ENCODE measurements at regions not wholly inside any gene's neighbourhood (a gene's known extent, or its start where the extent isn't known, plus 50 kb on each side); places are given as distances from the start of the nearest gene placed in this dataset.

DNA sequence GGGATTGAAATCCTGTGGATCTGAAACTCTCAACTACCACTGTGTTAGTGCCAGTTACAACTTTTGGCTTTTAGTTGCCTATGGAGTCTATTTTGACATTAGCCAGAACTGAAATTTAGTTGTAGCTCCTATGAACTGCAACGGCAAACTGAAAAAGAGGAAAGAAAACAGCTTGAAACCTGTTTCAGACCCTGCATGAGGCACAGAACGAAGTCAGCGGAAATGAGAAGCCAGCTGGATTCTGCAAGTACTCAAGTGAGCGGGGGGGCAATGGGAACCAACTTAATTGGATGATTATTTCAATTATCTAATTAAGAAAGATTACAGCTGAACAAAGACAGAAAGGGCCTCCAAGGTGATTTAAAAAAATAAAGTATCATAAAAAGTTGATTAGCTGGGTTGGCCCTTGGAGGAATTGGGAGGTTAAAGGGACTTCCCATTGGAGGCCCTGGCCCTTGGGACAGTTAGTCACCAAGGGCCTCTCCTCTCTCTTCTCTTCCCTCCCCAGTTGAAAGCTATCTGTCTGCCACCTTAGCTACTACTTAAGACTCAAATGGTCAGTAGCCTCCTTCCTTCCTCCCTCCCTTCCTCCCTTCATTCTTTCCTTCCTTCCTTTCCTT is 352.1 kb downstream of the SHQ1 start:
- intact Hi-C loops (cut with micrococcal nuclease) = no loop called here

DNA sequence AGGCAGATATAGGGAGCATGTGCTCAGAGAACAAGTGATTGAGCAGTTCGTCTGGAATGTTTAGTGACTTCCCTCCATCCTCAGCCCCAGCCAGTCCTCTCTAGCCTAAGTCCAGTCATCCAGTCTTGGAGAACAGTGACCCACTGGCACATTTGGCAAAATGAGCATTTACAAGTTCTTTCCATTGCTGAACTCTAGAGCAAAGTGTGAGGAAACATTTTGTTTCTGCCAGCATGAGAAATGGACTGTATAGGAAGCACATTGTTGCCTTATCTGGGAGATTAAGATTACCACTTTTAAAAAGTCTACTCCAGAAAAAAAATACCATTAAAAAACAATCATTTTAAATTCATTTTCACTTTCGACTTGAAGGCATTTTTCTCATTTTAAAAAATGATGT is 353.6 kb downstream of the SHQ1 start:
- intact Hi-C loops (cut with micrococcal nuclease) = no loop called here

DNA sequence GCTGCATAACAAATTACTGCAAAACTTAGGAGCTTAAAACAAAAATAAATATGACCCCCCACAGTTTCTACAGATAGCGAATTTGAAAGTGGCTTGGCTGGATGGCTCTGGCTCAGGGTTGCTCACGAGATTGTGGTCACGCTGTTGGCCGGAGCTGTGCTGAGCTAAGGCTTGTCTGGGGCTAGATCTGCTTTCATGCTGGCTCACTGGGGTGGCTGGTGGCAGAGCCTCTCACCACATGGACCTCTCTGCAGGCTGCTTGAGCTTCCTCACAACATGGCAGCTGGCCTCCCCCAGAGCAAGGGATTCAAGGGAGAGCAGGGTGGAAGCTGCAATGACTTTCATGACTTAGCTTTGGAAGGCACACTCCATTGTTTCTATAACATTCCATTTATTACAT is 354.1 kb downstream of the SHQ1 start:
- intact Hi-C loops (cut with micrococcal nuclease) = no loop called here

DNA sequence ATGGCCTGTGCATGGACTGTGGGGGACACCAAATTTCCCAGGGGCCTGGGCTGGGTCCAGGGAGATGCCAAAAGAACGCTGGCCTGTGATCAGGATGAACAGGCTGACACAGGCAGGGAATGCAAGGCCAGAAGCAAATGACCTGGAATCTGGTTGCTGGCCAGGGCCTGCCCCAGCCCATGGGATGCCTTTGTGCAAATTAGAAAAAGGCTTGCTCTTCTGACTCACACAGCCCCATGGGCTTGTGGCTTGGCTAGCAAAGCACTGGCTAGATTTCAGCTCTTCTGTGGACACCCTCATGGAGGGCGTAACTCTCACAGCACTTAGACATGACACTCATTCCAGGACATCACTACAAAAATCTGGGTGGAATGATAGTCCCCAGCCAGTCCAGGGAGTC is 356.0 kb downstream of the SHQ1 start:
- intact Hi-C loops (cut with micrococcal nuclease) = no loop called here

DNA sequence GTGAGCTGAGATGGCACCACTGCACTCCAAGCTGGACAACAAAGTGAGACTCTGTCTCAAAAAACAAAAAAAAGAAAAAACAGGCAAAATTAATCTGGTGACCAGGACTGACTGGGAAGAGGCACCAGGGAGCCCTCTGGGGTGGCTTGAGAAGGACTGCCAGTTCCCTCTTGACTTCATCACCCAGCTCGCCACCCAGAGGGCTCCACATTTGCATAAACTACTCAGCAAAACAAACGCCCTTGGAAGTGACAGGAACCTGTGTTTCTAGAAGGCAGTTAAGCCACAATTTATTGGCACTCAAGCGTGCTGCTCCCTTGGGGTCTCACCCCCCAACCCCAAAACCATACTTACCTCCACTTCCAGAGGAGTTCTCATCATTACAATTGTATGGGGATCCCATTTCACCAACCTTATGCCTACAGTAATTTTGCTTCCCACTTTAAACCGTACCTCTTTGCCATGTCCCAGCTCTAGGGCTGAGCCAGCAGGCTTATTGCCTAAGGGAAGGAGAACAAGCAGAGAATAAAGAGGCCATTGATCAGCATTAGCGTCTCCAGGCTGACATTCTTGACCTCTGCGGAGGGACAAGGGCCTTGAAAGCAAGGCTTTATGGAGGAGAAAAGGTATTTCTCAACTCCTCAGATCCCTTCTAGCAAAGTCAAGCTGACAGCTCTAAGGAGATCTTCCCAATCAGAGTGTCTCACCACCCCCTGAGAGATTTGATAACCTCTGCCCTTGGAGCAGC is 357.4 kb downstream of the SHQ1 start:
- intact Hi-C loops (cut with micrococcal nuclease) = no loop called here

DNA sequence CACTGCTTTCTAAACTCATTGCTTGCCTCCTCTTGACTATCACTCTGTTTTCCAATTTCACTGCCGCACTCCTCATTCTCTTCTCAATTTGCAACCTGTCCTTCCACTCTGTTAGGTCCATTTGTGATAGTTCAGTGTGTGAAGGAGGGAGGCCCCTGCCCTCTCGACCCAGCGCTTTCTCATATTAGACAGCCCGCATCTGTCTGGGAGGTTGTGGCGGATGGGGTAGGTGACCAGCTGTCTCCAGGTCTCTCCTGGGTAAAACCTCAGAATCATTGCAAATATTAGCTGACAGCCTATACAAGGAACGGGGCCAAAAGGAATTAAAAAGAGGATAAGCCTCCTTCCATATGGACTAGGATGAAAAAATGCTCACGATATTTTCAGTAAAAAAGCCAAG is 358.3 kb downstream of the SHQ1 start:
- intact Hi-C loops (cut with micrococcal nuclease) = no loop called here

DNA sequence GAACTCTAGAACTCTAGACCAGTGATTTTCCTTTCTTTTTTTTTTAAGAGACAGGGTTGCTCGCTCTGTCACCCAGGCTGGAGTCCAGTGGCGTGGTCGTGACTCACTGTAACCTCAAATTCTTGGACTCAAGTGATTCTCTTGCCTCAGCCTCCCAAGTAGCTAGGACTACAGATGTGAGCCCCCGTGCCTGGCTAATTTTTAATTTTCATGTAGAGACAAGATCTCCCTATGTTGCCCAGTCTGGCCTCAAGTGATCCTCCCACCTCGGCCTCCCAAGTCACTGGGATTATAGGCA is 359.6 kb downstream of the SHQ1 start:
- intact Hi-C loops (cut with micrococcal nuclease) = no loop called here

DNA sequence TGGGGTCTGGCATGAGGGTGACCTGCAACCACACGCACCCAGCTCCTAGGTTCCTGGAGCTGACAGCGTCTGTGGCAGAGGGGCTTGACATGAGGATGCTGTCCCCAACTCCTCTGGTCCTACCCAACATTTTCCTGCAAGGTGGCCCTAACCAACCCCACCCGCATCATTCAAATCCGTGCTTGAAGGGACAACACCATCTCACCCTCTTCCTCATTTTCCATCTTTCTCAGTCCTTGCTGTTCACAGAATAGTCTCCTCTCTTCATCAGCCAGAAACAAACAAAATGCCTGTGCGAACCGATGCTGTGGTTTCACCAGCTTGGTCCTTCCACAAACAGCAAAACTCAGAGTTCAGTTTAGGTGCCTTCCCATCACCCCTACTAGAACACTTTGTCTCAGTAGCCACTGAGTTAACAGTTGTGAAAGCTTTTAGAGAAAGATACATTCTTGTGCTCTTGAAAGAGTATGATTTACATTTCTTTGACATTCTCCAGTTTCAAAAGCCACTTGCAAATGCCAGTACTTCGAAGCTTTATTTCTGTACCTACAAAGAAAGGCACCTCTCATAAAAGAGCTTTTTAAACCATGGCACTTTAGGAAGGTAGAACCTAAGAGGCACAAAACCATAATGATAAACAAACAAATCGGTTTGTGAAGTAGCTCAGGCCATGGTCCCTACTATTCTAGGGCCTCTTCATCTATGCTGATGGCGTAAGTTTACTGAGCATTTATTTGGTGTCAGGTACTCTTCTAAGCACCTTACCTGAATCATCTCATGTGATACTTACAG is 360.1 kb downstream of the SHQ1 start:
- intact Hi-C loops (cut with micrococcal nuclease) = no loop called here

DNA sequence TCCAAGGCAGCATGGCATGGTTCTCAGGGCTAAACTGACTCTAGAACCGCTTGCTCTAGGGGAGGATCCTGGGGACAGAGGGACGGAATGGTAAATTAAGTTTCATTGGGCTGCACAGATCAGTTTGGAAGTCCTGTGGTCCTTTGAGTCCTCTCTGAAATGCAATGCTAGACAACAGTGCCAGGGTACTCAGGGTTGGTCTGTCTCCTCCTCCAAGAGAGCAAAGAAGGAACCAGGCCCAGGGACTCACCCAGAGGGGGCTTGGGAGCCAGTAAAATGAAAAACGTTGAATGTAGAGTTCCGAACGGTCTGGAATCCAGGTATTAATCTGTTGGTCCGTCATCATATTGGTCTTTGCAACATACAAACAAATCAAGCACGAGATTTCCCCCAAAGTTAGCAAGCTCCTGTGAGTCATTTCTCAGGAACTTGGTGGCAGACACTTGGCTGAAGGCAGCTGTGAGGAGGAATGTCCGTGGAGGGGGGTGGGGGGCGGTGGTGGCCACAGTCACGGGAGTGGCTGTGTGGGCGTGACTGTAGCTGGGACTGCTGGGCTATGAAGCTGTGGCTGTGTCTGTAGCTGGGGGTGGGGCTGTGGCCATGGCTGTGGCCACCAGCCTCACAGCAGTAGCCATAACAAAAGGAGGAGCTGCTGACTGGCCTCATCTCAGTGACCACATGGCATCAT is 361.0 kb downstream of the SHQ1 start:
- intact Hi-C loops (cut with micrococcal nuclease) = no loop called here

DNA sequence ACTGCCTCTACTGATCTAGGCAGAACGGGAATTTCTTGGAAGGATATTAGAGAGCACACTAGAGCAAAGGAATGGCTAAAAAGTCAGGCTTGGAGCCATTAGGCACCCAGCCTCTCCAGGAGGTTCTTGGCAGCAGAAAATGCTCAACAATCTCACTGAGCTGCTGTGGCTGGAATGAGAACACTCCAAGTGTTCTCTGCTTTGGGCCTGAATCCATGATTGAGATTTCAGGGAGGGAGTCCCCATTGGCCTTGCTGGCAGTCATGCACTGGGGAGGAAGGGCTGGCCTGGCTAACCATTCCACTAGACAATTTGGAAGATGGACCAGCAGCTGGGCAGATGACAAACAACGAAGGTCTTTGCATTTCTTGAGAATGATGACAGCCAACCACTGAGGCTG is 362.6 kb downstream of the SHQ1 start:
- intact Hi-C loops (cut with micrococcal nuclease) = no loop called here

DNA sequence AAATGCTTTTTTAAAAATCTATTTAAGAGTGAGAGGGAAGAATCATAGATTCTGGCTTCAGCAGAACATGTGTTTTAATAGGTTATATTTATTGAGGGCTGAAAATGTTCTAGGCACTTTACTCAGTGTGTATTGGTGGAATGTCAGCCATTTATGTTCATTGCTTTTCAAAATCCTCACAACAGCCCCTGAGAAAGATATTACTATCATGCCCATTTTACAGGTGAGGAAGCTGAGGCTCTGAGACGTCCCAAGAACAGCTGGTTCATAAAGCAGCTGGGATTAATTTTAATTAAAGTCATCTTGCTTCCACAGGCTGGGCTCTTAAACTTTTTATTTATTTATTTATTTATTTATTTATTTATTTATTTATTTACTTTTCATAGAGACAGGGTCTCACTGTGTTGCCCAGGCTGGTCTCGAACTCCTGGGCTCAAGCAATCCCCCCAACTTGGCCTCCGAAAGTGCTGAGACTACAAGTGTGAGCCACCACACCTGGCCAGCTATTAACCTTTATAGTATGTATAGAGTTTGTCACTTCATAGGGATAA is 364.6 kb downstream of the SHQ1 start:
- intact Hi-C loops (cut with micrococcal nuclease) = loop anchor here (1.0 to 5.0 kb wide), 4 partner anchors 8 to 339 kb away; partner anchors contain the start of gene RYBP

DNA sequence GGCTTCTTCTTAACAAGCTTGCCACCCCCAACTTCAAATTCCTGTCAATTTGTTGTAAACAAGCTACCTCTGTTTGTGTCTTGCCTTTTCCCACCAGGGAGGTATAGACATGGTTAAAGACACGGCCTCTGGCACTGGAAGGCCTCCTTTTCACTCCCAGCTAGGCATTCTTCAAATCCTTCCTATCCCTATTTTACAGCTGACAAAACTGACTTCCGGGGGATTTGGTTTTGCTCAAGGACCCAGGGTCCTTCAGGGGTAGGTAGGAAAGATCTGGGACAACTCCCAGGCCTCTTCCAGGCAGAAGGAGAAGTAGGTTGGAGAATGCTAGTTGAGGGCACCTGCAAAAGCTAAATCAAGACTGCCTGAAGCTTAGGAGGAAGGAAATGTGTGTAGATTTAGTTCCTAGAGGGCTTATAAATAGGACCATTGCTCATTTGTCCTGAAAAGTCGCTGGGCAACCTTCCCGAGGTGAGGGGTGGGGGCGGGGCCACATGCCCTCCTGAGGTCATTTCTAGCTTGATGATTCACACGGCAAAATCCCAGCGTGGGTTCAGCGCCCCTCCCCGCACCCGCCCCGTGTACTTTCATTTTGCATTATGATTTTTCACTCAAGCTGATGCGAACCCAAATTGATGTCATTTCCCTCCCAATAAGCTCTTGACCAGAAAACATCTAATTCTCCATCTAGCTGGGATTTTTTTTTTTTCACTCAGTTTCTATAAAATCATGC is 365.5 kb downstream of the SHQ1 start:
- intact Hi-C loops (cut with micrococcal nuclease) = loop anchor here (1.0 to 5.0 kb wide), 4 partner anchors 7 to 340 kb away; partner anchors contain the start of gene RYBP

DNA sequence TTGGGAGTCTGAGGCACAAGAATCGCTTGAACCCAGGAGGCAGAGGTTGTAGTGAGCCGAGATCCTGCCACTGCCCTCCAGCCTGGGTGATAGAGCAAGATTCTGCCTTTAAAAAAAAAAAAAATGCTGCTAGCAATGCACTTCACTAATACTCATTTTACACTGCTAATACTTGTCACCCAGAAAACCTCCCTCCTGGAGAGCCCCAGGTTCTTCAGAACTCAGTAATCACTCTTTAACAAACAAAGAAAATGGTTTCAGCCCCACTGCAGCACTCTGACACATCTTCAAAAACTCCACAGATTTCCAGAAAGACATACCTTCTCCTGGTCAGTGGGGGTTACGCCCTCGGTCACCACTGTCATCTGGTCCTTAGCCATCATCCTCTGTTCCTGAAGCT is 366.7 kb downstream of the SHQ1 start:
- intact Hi-C loops (cut with micrococcal nuclease) = loop anchor here (5.0 kb wide), 1 partner anchor 341 kb away; no protein-coding TSS in a partner anchor

DNA sequence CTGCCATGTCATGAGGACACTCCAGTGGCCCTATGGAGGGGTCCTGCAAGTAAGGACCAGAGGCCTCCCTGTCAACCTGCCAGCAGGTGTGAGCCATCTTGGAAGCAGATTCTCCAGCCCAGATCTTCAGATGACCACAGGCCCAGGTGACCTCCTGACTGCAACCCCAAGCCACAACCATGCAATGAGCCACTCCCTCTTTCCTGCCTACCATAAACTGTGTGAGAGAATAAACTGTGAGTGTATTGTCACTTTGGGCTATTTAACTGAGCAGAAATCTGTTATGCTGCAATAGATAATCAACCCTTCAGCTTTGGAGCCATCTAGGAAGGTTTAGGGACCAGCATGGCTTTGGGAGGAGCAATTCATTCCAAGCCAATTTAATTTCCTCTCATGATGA is 367.9 kb downstream of the SHQ1 start:
- intact Hi-C loops (cut with micrococcal nuclease) = loop anchor here (5.0 kb wide), 1 partner anchor 342 kb away; no protein-coding TSS in a partner anchor

DNA sequence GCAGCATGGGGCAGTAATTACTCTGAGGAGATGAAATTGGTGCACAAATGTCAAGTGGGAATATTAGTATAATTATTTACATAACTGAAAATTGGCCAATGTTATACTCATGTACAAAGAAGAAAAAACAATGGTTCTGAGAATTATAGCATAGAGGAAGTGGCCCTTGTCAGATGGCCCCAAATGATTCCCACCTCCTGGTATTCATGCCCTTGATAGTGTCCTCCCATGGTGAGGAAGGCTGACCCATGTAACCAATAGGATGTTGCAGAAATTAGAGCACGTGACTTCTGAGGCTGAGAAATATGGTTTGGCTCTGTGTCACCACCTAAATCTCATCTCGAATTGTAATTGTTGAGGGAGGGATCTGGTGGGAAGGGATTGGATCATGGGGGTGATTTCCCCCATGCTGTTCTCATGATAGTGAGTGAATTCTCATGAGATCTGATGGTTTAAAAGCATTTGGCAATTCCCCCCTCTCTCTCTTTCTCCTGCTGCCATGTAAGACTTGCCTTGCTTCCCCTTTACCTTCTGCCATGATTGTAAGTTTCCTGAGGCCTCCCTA is 368.5 kb downstream of the SHQ1 start:
- intact Hi-C loops (cut with micrococcal nuclease) = loop anchor here (5.0 kb wide), 1 partner anchor 343 kb away; no protein-coding TSS in a partner anchor

DNA sequence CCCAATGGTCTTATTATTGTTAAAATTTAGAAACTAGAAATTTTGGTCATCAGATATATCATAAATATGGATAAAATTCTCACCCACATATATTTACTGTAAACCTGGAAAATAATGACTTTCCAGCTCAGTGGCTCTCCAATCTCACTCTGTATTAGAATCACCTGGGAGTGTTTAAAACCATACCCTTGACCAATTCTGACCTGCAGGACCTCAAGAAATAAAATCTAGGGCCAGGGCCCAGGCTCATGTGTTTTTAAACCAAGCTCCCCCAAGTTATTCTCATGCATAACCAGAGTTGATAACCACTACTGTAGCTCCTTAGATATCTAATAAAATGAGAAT is 372.1 kb downstream of the SHQ1 start:
- intact Hi-C loops (cut with micrococcal nuclease) = no loop called here

DNA sequence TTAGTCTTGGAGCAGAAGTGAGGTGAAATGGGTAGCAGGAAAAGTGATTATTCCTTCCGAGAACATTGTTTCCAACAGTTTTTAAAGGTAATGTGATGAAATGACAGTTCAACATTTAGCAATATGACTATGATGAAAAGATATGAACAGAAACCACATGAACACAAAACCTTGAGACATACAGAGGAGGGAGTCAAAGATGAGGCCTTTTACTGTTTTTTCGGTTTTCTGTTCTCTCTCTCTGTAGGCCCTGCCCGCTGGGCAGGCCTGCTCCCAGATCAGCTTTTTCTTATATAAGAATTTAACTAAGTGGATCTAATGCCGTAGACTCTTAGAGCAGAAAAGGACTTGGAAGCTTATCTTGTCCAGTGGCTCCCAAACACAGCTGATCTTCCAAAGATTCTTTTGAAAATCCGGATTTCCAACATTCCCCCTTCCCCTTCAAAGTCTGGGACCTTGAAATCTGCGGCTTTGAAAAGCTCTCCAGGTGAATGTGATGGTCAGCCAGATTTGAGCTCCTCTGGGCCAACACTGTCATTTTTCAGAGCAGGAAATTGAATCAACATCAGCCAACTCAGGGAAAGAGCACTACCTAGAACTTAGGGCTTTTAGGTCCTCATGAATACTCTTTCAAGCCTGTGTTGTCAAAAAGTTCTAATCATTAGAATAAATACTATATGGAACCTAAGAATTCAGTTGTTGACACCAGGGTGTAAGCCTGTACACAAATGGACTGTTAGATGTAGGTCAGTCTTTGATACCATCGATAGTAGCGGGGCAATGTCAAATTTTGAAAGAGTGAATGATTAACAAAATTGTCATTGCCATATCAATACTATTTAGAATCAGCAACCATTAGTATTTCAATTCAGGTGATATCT is 372.7 kb downstream of the SHQ1 start:
- intact Hi-C loops (cut with micrococcal nuclease) = loop anchor here (1.0 kb wide), 1 partner anchor 8 kb away; no protein-coding TSS in a partner anchor

DNA sequence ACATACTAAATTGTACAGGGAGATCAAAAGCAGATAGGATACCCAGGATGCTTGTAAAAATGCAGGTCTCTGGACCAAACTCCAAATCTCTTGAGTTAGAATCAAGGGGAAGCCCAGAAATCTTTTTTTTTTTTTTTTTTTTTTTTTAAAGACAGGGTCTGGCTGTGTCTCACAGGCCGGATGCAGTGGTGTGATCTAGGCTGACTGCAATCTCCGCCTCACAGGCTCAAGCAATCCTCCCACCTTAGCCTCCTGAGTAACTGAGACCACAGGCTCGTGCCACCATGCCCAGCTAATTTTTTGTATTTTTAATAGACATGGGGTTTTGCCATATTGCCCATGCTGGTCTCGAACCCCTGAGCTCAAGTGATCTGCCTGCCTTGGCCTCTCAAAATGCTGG is 373.5 kb downstream of the SHQ1 start:
- intact Hi-C loops (cut with micrococcal nuclease) = loop anchor here (1.0 kb wide), 1 partner anchor 9 kb away; no protein-coding TSS in a partner anchor

DNA sequence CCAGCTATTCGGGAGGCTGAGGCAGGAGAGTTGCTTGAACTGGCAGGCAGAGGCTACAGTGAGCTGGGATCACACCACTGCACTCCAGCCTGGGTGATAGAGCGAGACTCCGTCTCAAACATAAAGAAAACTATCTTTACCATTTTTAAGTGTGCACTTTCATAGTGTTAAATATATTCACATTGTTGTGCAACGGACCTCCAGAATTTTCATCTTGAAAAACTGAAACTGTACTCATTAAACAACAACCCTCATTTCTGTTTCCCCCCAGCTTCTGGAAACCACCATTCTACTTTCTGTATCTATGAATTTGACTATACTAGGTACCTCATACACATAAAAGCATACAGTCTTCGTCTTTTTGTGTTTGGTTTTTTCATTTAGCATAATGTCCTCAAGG is 375.1 kb downstream of the SHQ1 start:
- intact Hi-C loops (cut with micrococcal nuclease) = no loop called here

Data from T-helper 1 cell treated with Interleukin-12 subunit alpha and Interleukin-12 subunit beta and Interleukin-4 antibody, amounts not matched to agents 30 ng/mL and 1 ng/mL, for 36 hours (primary cell).